DND-41 (cell line): ENCODE measurements at regions not wholly inside any gene's neighbourhood (a gene's known extent, or its start where the extent isn't known, plus 50 kb on each side); places are given as distances from the start of the nearest gene placed in this dataset.

ENCODE experiments used
- ATAC-seq: fragments of 200-7000 bp; cut with Tn5 transposase; 3 replicates; pipeline ENCODE4 v1.9.1; 2021; ENCODE audit warnings: low read depth; ENCODE audit not compliant: insufficient read depth
- DNase-seq: peaks from one replicate; pipeline ENCODE4 v3.0.0-alpha.2; 2020
- H2AFZ ChIP-seq: 2 replicates; pipeline ENCODE4 v1.6.0; 2012; ENCODE audit warnings: low read depth, low read length
- H3K27ac ChIP-seq: 2 replicates; pipeline ENCODE4 v1.5.1; 2012; ENCODE audit warnings: low read length, inconsistent platforms
- H3K27me3 ChIP-seq: fragments of 200-600 bp; sonication (generic); 2 replicates; pipeline ENCODE4 v1.6.0; 2012; ENCODE audit warnings: low read length, mild to moderate bottlenecking, inconsistent platforms; ENCODE audit not compliant: insufficient read depth, poor library complexity
- H3K36me3 ChIP-seq: 2 replicates; pipeline ENCODE4 v1.5.1; 2012; ENCODE audit warnings: low read length, inconsistent platforms; ENCODE audit not compliant: insufficient read depth
- H3K4me1 ChIP-seq: 2 replicates; pipeline ENCODE4 v1.5.1; 2012; ENCODE audit warnings: mild to moderate bottlenecking, low read length; ENCODE audit not compliant: insufficient read depth
- H3K4me2 ChIP-seq: 2 replicates; pipeline ENCODE4 v1.6.0; 2012; ENCODE audit warnings: mild to moderate bottlenecking, moderate library complexity, low read length, inconsistent platforms; ENCODE audit not compliant: insufficient read depth
- H3K4me3 ChIP-seq, 2 experiments: fragments of 200-600 bp in 1 of 2; shearing (Covaris generic) in 1 of 2; 2 replicates each; pipeline ENCODE4 v1.5.1; 2012 to 2016; ENCODE audit warnings: inconsistent platforms in 2 of 2, low read length in 2 of 2, mild to moderate bottlenecking in 2 of 2, low read depth in 1 of 2, moderate library complexity in 1 of 2
- H3K79me2 ChIP-seq: 2 replicates; pipeline ENCODE4 v1.6.0; 2012; ENCODE audit warnings: low read length, inconsistent platforms; ENCODE audit not compliant: insufficient read depth
- H3K9ac ChIP-seq: 2 replicates; pipeline ENCODE4 v1.6.0; 2012; ENCODE audit warnings: low read depth, mild to moderate bottlenecking, inconsistent platforms, low read length, moderate library complexity
- H3K9me3 ChIP-seq: 2 replicates; pipeline ENCODE4 v1.5.1; 2012; ENCODE audit warnings: low read length, moderate library complexity, mild to moderate bottlenecking, inconsistent platforms; ENCODE audit not compliant: insufficient read depth, severe bottlenecking
- H4K20me1 ChIP-seq: 2 replicates; pipeline ENCODE4 v1.6.0; 2012; ENCODE audit warnings: low read length; ENCODE audit not compliant: insufficient read depth
- EZH2 ChIP-seq: IDR thresholded peaks from 3 replicates; pipeline ENCODE4 v1.6.1; 2012; ENCODE audit warnings: borderline replicate concordance, low read depth, mild to moderate bottlenecking, moderate library complexity, low read length, inconsistent platforms; ENCODE audit not compliant: severe bottlenecking
- TF ChIP-seq, protein P1 (sequence below): IDR thresholded peaks from 2 replicates; pipeline ENCODE4 v1.5.1; 2012; ENCODE audit warnings: borderline replicate concordance, low read length, moderate library complexity, mild to moderate bottlenecking; ENCODE audit not compliant: poor library complexity, severe bottlenecking; ENCODE audit errors: extremely low read depth

GRCh38 chr7:41584746-41585145, 118.1 kb downstream of the INHBA start:
- Histone ChIP-seq H3K27me3 (no peaks in the 10 kb centered on the region), H3K79me2 (no peaks in the 10 kb centered on the region), H3K9me3 (no peaks in the 10 kb centered on the region), H3K9ac (no peak overlapping the region), H3K36me3 (no peaks in the 10 kb centered on the region), H3K4me1 (0 out of 2 replicates have a peak, but pooled peaks cover 2% of the 10 kb centered on the region), H3K4me2 (no peak overlapping the region), H3K27ac (no peak overlapping the region), H2AFZ (no peak overlapping the region), H3K4me3 (no peak overlapping the region), H4K20me1 (no peaks in the 10 kb centered on the region)
- no peak for ATAC-seq
- TF ChIP-seq, protein P1, sequence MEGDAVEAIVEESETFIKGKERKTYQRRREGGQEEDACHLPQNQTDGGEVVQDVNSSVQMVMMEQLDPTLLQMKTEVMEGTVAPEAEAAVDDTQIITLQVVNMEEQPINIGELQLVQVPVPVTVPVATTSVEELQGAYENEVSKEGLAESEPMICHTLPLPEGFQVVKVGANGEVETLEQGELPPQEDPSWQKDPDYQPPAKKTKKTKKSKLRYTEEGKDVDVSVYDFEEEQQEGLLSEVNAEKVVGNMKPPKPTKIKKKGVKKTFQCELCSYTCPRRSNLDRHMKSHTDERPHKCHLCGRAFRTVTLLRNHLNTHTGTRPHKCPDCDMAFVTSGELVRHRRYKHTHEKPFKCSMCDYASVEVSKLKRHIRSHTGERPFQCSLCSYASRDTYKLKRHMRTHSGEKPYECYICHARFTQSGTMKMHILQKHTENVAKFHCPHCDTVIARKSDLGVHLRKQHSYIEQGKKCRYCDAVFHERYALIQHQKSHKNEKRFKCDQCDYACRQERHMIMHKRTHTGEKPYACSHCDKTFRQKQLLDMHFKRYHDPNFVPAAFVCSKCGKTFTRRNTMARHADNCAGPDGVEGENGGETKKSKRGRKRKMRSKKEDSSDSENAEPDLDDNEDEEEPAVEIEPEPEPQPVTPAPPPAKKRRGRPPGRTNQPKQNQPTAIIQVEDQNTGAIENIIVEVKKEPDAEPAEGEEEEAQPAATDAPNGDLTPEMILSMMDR, result no peak
- TF ChIP-seq EZH2, result no peak
- no peak for DNase-seq

DNA sequence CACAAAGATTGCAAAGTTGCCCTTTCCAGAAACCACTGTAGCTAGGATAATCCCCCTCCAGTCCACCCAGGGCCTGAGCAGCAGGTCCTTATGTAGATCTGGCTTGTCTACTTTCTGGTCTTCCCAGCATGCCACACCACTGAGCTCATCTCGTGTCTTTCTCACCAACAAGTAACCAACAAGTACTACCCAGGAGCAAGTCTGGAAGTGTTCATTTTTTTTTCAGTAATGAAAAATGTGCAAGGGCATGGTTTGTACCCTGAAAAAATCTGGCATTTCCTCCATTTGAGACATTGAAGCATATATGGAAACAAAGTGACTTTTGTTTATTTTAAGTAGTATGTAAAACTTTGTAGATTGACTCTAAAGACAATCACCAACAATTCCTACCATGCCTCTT, 120.8 kb downstream of the INHBA start:
- no peak overlapping the region for H3K4me2 ChIP-seq
- H3K79me2 ChIP-seq, result no peaks in the 10 kb centered on the region
- H2AFZ ChIP-seq, result no peak overlapping the region
- no peaks in the 10 kb centered on the region for H3K36me3 ChIP-seq
- no peak for ATAC-seq
- H4K20me1 ChIP-seq, result no peaks in the 10 kb centered on the region
- H3K4me1 ChIP-seq, result 0 out of 2 replicates have a peak, but pooled peaks cover 2% of the 10 kb centered on the region
- no peak overlapping the region for H3K9ac ChIP-seq
- H3K4me3 ChIP-seq, result no peak overlapping the region
- H3K27me3 ChIP-seq, result no peaks in the 10 kb centered on the region
- TF ChIP-seq, protein P1, result no peak
- no peak for TF ChIP-seq EZH2
- H3K9me3 ChIP-seq, result no peaks in the 10 kb centered on the region
- no peak overlapping the region for H3K27ac ChIP-seq
- DNase-seq, result no peak

DNA sequence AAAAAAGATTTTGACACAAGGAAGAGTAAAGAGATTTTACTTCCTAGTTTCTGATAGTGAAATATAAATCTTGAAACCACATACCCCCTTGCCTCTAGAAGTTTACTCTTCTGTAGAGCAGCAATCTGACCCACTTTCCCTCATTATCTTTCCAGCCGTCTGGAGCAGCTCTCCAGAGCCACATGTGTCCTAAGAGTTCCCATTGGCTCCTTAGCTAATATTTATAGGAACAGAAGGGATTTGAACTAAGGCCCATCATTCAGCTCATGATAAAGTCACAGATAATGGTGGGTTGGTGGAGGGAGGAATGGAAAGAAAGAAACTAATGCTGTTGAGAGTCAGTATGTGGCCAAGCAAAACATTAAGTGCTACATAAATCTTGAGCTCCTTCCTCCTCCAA, 121.8 kb downstream of the INHBA start:
- no peak for ATAC-seq
- Histone ChIP-seq H3K27me3 (no peaks in the 10 kb centered on the region), H3K4me1 (0 out of 2 replicates have a peak, but pooled peaks cover 2% of the 10 kb centered on the region), H3K36me3 (no peaks in the 10 kb centered on the region), H3K4me3 (no peak overlapping the region), H2AFZ (no peak overlapping the region), H3K9ac (no peak overlapping the region), H3K4me2 (no peak overlapping the region), H4K20me1 (no peaks in the 10 kb centered on the region), H3K79me2 (no peaks in the 10 kb centered on the region), H3K9me3 (no peaks in the 10 kb centered on the region), H3K27ac (no peak overlapping the region)
- DNase-seq, result no peak
- TF ChIP-seq, protein P1, result no peak
- no peak for TF ChIP-seq EZH2
